H1 (cell line): ENCODE measurements at regions not wholly inside any gene's neighbourhood (a gene's known extent, or its start where the extent isn't known, plus 50 kb on each side); places are given as distances from the start of the nearest gene placed in this dataset.

Experiments
- BCL11A ChIP-seq, 2 experiments: IDR thresholded peaks; one replicate each; pipeline ENCODE4 v1.6.1; 2011; ENCODE audit warnings: low read depth in 2 of 2, low read length in 2 of 2, mild to moderate bottlenecking in 2 of 2
- CEBPB ChIP-seq: IDR thresholded peaks from 2 replicates; pipeline ENCODE4 v1.6.1; 2012; ENCODE audit warnings: low read depth, low read length
- EGR1 ChIP-seq: IDR thresholded peaks from 2 replicates; pipeline ENCODE4 v1.6.1; 2011; ENCODE audit warnings: low read depth, low read length, borderline replicate concordance
- EZH2 ChIP-seq: fragments of 200-600 bp; sonication (generic); IDR thresholded peaks from 2 replicates; pipeline ENCODE4 v1.7.1; 2012; ENCODE audit warnings: low read depth, mild to moderate bottlenecking, moderate library complexity, low read length, inconsistent platforms; ENCODE audit not compliant: severe bottlenecking
- GTF2F1 ChIP-seq: IDR thresholded peaks from 2 replicates; pipeline ENCODE4 v1.6.1; 2012; ENCODE audit warnings: low read depth, low read length, improper control_type of control experiment, borderline replicate concordance
- HDAC2 ChIP-seq, 2 experiments: fragments of 300-600 bp in 1 of 2; sonication (generic) in 1 of 2; IDR thresholded peaks; 2 replicates each; pipeline ENCODE4 v1.6.1; 2011 to 2012; ENCODE audit warnings: low read depth in 2 of 2, low read length in 2 of 2, mild to moderate bottlenecking in 2 of 2, moderate library complexity in 2 of 2, borderline replicate concordance in 1 of 2, inconsistent platforms in 1 of 2
- JUND ChIP-seq: IDR thresholded peaks from 2 replicates; pipeline ENCODE4 v1.6.1; 2011; ENCODE audit warnings: mild to moderate bottlenecking, improper control_type of control experiment, low read length
- POLR2A ChIP-seq, 2 experiments: IDR thresholded peaks; 1 replicate in 1 of 2; 2 replicates in 1 of 2; pipeline ENCODE4 v1.6.1; 2011; ENCODE audit warnings: low read depth in 2 of 2, low read length in 2 of 2, mild to moderate bottlenecking in 2 of 2; ENCODE audit errors: control extremely low read depth in 1 of 2
- POLR2AphosphoS5 ChIP-seq: IDR thresholded peaks from 2 replicates; pipeline ENCODE4 v1.6.1; 2011; ENCODE audit warnings: low read depth, low read length
- YY1 ChIP-seq: IDR thresholded peaks from 2 replicates; pipeline ENCODE4 v1.6.1; 2011; ENCODE audit warnings: low read depth, mild to moderate bottlenecking, low read length
- TF ChIP-seq, protein P1 (sequence below): IDR thresholded peaks from 2 replicates; pipeline ENCODE4 v1.6.1; 2011; ENCODE audit warnings: low read length, improper control_type of control experiment
- TF ChIP-seq, protein P2 (sequence below): IDR thresholded peaks from 2 replicates; pipeline ENCODE4 v1.6.1; 2012; ENCODE audit warnings: inconsistent platforms
- TF ChIP-seq, protein P3 (sequence below), 3 experiments: IDR thresholded peaks; 1 replicate in 2 of 3; 2 replicates in 1 of 3; pipeline versions ENCODE4 v1.5.1 to v1.6.1; 2011; ENCODE audit warnings: low read length in 3 of 3, mild to moderate bottlenecking in 3 of 3, inconsistent platforms in 2 of 3, low read depth in 1 of 3, moderate library complexity in 1 of 3; ENCODE audit not compliant: insufficient read depth in 1 of 3; ENCODE audit errors: control extremely low read depth in 1 of 3
- TF ChIP-seq, protein P4 (sequence below): IDR thresholded peaks from 2 replicates; pipeline ENCODE4 v1.6.1; 2012; ENCODE audit warnings: inconsistent platforms

DNA sequence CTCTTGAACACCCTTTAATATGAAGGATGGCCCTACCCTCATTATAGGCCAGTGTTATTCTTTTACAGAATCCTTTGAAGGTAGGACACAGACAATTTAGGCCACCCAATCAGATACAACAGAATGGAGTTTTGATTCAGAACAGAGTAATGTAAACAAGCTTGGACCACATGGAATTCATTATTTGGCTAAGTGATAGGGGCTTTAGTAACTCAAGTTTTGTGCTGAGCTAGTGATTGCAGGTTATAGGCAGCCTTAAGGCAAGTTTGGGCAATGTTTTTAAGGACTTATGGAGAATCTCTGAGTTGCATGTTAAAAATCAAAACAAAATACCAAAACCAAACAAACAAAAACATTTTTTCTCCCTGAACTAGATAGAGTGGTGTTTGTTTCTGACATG, 312.1 kb upstream of the ROBO1 start:
- TF ChIP-seq, protein P1, sequence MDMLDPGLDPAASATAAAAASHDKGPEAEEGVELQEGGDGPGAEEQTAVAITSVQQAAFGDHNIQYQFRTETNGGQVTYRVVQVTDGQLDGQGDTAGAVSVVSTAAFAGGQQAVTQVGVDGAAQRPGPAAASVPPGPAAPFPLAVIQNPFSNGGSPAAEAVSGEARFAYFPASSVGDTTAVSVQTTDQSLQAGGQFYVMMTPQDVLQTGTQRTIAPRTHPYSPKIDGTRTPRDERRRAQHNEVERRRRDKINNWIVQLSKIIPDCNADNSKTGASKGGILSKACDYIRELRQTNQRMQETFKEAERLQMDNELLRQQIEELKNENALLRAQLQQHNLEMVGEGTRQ = no peak
- TF ChIP-seq, protein P2, sequence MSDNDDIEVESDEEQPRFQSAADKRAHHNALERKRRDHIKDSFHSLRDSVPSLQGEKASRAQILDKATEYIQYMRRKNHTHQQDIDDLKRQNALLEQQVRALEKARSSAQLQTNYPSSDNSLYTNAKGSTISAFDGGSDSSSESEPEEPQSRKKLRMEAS = no peak
- TF ChIP-seq, protein P3, sequence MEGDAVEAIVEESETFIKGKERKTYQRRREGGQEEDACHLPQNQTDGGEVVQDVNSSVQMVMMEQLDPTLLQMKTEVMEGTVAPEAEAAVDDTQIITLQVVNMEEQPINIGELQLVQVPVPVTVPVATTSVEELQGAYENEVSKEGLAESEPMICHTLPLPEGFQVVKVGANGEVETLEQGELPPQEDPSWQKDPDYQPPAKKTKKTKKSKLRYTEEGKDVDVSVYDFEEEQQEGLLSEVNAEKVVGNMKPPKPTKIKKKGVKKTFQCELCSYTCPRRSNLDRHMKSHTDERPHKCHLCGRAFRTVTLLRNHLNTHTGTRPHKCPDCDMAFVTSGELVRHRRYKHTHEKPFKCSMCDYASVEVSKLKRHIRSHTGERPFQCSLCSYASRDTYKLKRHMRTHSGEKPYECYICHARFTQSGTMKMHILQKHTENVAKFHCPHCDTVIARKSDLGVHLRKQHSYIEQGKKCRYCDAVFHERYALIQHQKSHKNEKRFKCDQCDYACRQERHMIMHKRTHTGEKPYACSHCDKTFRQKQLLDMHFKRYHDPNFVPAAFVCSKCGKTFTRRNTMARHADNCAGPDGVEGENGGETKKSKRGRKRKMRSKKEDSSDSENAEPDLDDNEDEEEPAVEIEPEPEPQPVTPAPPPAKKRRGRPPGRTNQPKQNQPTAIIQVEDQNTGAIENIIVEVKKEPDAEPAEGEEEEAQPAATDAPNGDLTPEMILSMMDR (IDR thresholded peaks at IDR 0.05; ENCODE audit: control extremely low read depth in 1 of 3, insufficient read depth in 1 of 3, low read depth in 1 of 3, low read length in 3 of 3) = no peak
- TF ChIP-seq EZH2 (no peak), CEBPB (no peak), YY1 (no peak), POLR2AphosphoS5 (no peak), POLR2A (IDR thresholded peaks at IDR 0.05; ENCODE audit: control extremely low read depth in 1 of 2, low read depth in 2 of 2, low read length in 2 of 2) (no peak), BCL11A (IDR thresholded peaks at IDR 0.05; ENCODE audit: low read depth in 2 of 2, low read length in 2 of 2) (no peak), GTF2F1 (no peak), JUND (no peak), HDAC2 (IDR thresholded peaks at IDR 0.05; ENCODE audit: borderline replicate concordance in 1 of 2, low read depth in 2 of 2, low read length in 2 of 2) (no peak), EGR1 (no peak)
- TF ChIP-seq, protein P4, sequence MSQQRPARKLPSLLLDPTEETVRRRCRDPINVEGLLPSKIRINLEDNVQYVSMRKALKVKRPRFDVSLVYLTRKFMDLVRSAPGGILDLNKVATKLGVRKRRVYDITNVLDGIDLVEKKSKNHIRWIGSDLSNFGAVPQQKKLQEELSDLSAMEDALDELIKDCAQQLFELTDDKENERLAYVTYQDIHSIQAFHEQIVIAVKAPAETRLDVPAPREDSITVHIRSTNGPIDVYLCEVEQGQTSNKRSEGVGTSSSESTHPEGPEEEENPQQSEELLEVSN = no peak
